ENCODE measurements at regions not wholly inside any gene's neighbourhood (a gene's known extent, or its start where the extent isn't known, plus 50 kb on each side); places are given as distances from the start of the nearest gene placed in this dataset.

- H3K27ac Mint-ChIP-seq (ENCODE audit: unreplicated experiment), result no peak overlapping the region
- no peak for DNase-seq (ENCODE audit: low read depth, low spot score)
- H3K4me3 Mint-ChIP-seq, result no peak overlapping the region
- peaks cover 4% of the 10 kb centered on the region for H3K4me1 Mint-ChIP-seq
- H3K9me3 Mint-ChIP-seq, result no peaks in the 10 kb centered on the region
- no peak for TF ChIP-seq CTCF (conservative IDR thresholded peaks at IDR 0.05)
- no peaks in the 10 kb centered on the region for H3K36me3 Mint-ChIP-seq (ENCODE audit: low read depth)
- H3K27me3 Mint-ChIP-seq (ENCODE audit: low read depth), result peaks cover 27% of the 10 kb centered on the region
Measured at GRCh38 chr7:155974186-155974897, 162.1 kb upstream of the SHH start.

- peaks cover 4% of the 10 kb centered on the region for H3K4me1 Mint-ChIP-seq
- no peaks in the 10 kb centered on the region for H3K36me3 Mint-ChIP-seq (ENCODE audit: low read depth)
- no peak for DNase-seq (ENCODE audit: low read depth, low spot score)
- H3K27ac Mint-ChIP-seq (ENCODE audit: unreplicated experiment), result no peak overlapping the region
- no peak for TF ChIP-seq CTCF (conservative IDR thresholded peaks at IDR 0.05)
- peaks cover 20% of the 10 kb centered on the region for H3K27me3 Mint-ChIP-seq (ENCODE audit: low read depth)
- H3K4me3 Mint-ChIP-seq, result no peak overlapping the region
- H3K9me3 Mint-ChIP-seq, result no peaks in the 10 kb centered on the region
Measured at GRCh38 chr7:155973451-155973997, 161.3 kb upstream of the SHH start.

- peaks cover 4% of the 10 kb centered on the region for H3K4me1 Mint-ChIP-seq
- TF ChIP-seq CTCF (conservative IDR thresholded peaks at IDR 0.05), result no peak
- no peaks in the 10 kb centered on the region for H3K9me3 Mint-ChIP-seq
Measured at GRCh38 chr7:155972651-155973390, 160.6 kb upstream of the SHH start.

GRCh38 chr7:155972247-155972646 lies 160.0 kb upstream of the SHH start:
- no peak for DNase-seq (ENCODE audit: low read depth, low spot score)
- no peak overlapping the region for H3K27ac Mint-ChIP-seq (ENCODE audit: unreplicated experiment)
- H3K9me3 Mint-ChIP-seq, result peaks cover 3% of the 10 kb centered on the region
- peaks cover 4% of the 10 kb centered on the region for H3K4me1 Mint-ChIP-seq
- no peak for TF ChIP-seq CTCF (conservative IDR thresholded peaks at IDR 0.05)
- H3K27me3 Mint-ChIP-seq (ENCODE audit: low read depth), result peaks cover 15% of the 10 kb centered on the region
- no peaks in the 10 kb centered on the region for H3K36me3 Mint-ChIP-seq (ENCODE audit: low read depth)
- H3K4me3 Mint-ChIP-seq, result no peak overlapping the region

More at GRCh38 chr7:155972651-155973390, 160.6 kb upstream of the SHH start:
- Mint-ChIP-seq H3K36me3 (ENCODE audit: low read depth) (no peaks in the 10 kb centered on the region), H3K4me3 (no peak overlapping the region), H3K27me3 (ENCODE audit: low read depth) (peaks cover 13% of the 10 kb centered on the region), H3K27ac (ENCODE audit: unreplicated experiment) (no peak overlapping the region)
- no peak for DNase-seq (ENCODE audit: low read depth, low spot score)

- H3K4me3 Mint-ChIP-seq, result no peak overlapping the region
- TF ChIP-seq CTCF (conservative IDR thresholded peaks at IDR 0.05), result no peak
- H3K36me3 Mint-ChIP-seq (ENCODE audit: low read depth), result no peaks in the 10 kb centered on the region
- H3K4me1 Mint-ChIP-seq, result peaks cover 4% of the 10 kb centered on the region
- DNase-seq (ENCODE audit: low read depth, low spot score), result no peak
- H3K27ac Mint-ChIP-seq (ENCODE audit: unreplicated experiment), result no peak overlapping the region
- peaks cover 3% of the 10 kb centered on the region for H3K9me3 Mint-ChIP-seq
- H3K27me3 Mint-ChIP-seq (ENCODE audit: low read depth), result peaks cover 15% of the 10 kb centered on the region
Measured at GRCh38 chr7:155971180-155971770, 159.0 kb upstream of the SHH start.
